Prostate gland (tissue), 2 donors: ENCODE measurements at regions not wholly inside any gene's neighbourhood (a gene's known extent, or its start where the extent isn't known, plus 50 kb on each side); places are given as distances from the start of the nearest gene placed in this dataset.

Source experiments
- DNase-seq: peaks from one replicate; pipeline ENCODE4 v3.0.0-alpha.2; 2019; ENCODE audit warnings: low spot score
- H3K27ac ChIP-seq, 2 donors: fragments of 200-600 bp; sonication (generic); 2 replicates each; pipeline ENCODE4 v1.5.1; 2017 to 2019
- H3K27me3 ChIP-seq: fragments of 200-600 bp; sonication (generic); replicated peaks from 2 replicates; pipeline ENCODE4 v1.5.1; 2019; ENCODE audit not compliant: insufficient read depth
- H3K36me3 ChIP-seq, 2 donors: fragments of 200-600 bp; sonication (generic); 1 replicate in 1 of 2; 2 replicates in 1 of 2; pipeline versions ENCODE4 v1.5.1 to v1.8.1; 2017 to 2019
- H3K4me1 ChIP-seq: fragments of 200-600 bp; sonication (generic); replicated peaks from 2 replicates; pipeline ENCODE4 v1.5.1; 2019
- H3K4me3 ChIP-seq, 2 donors: fragments of 200-600 bp; sonication (generic); 2 replicates each; pipeline ENCODE4 v1.5.1; 2017 to 2019
- H3K9me3 ChIP-seq: fragments of 200-600 bp; sonication (generic); 2 replicates; pipeline ENCODE4 v1.5.1; 2017
- POLR2A ChIP-seq: fragments of 450-650 bp; IDR thresholded peaks from one replicate; pipeline ENCODE4 v1.6.1; 2016; ENCODE audit warnings: antibody characterized with exemption, mild to moderate bottlenecking
- POLR2AphosphoS5 ChIP-seq: sonication (generic); formaldehyde crosslinking; IDR thresholded peaks from one replicate; pipeline ENCODE4 v1.6.1; 2017; ENCODE audit warnings: antibody characterized with exemption
- WGBS: methylation state at CpG from one replicate; pipeline ENCODE4 v1.1.5; 2018; 5-methylcytosine and 5-hydroxymethylcytosine counted together
- intact Hi-C: fragments of 100-400 bp; cut with DNase I; formaldehyde crosslinking; loops from one replicate; pipeline ENCODE4 v1.14.2; 2022
- TF ChIP-seq, protein P1 (sequence below), 4 experiments: fragments of 200-600 bp in 2 of 4; fragments of 450-650 bp in 2 of 4; sonication (generic) in 2 of 4; IDR thresholded peaks; 1 replicate in 3 of 4; 2 replicates in 1 of 4; pipeline ENCODE4 v1.5.1; 2016 to 2019; ENCODE audit warnings: antibody characterized with exemption in 4 of 4, mild to moderate bottlenecking in 2 of 4, moderate library complexity in 2 of 4

DNA sequence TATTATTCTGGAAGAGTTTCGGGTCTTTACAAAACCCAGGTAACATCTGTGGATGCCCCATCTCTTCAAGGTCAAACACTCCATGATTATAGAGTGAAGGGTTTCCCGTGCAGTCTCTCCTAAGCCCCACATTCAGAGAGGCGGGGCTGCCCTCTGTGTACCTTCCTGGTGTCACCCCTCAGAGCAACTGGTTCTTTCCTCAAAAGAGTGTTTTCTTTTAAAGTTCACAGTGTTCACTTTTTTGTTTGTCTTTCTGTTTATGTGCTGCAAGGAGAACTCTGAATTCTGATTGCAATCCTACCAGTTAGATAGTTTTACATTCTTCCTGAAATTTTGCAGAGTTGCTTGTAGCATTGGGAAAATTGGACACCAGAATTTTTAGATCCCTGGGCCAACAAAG is 190.2 kb downstream of the ADAMTS15 start:
- peak overlapping the region; percentile 32 to 60 for H3K27ac ChIP-seq
- H3K9me3 ChIP-seq, result no peaks in the 10 kb centered on the region
- peak; percentile 42 for DNase-seq
- TF ChIP-seq POLR2AphosphoS5 (peak; percentile 56), POLR2A (no peak)
- H3K36me3 ChIP-seq, result no peaks in the 10 kb centered on the region
- no peak overlapping the region for H3K4me3 ChIP-seq
- intact Hi-C loops, result loop anchor here (5.0 kb wide), 1 partner anchor 34 kb away; no protein-coding TSS in a partner anchor
- H3K4me1 ChIP-seq, result no peaks in the 10 kb centered on the region
- WGBS, result 50% methylated on average over 3 of the region's 3 CpGs
- H3K27me3 ChIP-seq, result no peaks in the 10 kb centered on the region

DNA sequence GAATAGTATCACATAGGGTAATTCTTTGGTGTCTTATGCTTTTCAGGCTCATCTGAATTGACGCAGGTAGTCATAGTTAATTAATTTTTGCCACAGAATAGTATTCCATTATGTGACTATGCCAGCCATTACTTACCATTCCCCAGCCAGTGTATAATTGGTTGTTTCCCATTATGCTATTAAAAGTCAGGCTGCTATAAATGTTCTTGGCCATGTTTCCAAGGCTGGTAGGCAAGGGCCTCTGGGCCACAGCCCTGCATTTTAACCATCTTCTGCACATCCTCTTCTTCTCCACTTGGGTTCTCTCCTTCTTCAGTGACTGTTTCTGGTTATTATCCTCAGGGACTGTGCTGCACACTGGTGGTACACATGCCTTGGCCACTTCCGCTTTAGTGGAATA is 190.9 kb downstream of the ADAMTS15 start:
- no peak for DNase-seq
- no peaks in the 10 kb centered on the region for H3K36me3 ChIP-seq
- no peaks in the 10 kb centered on the region for H3K9me3 ChIP-seq
- peak overlapping the region in 1 of 2 donors; percentile 0 for H3K27ac ChIP-seq
- TF ChIP-seq POLR2A (no peak), POLR2AphosphoS5 (no peak)
- TF ChIP-seq, protein P1, sequence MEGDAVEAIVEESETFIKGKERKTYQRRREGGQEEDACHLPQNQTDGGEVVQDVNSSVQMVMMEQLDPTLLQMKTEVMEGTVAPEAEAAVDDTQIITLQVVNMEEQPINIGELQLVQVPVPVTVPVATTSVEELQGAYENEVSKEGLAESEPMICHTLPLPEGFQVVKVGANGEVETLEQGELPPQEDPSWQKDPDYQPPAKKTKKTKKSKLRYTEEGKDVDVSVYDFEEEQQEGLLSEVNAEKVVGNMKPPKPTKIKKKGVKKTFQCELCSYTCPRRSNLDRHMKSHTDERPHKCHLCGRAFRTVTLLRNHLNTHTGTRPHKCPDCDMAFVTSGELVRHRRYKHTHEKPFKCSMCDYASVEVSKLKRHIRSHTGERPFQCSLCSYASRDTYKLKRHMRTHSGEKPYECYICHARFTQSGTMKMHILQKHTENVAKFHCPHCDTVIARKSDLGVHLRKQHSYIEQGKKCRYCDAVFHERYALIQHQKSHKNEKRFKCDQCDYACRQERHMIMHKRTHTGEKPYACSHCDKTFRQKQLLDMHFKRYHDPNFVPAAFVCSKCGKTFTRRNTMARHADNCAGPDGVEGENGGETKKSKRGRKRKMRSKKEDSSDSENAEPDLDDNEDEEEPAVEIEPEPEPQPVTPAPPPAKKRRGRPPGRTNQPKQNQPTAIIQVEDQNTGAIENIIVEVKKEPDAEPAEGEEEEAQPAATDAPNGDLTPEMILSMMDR (IDR thresholded peaks at IDR 0.05), result no peak
- H3K27me3 ChIP-seq, result no peaks in the 10 kb centered on the region
- H3K4me1 ChIP-seq, result no peaks in the 10 kb centered on the region
- intact Hi-C loops, result loop anchor here (5.0 kb wide), 1 partner anchor 33 kb away; no protein-coding TSS in a partner anchor
- 100% methylated on average over 2 of the region's 2 CpGs for WGBS
- H3K4me3 ChIP-seq, result no peak overlapping the region

DNA sequence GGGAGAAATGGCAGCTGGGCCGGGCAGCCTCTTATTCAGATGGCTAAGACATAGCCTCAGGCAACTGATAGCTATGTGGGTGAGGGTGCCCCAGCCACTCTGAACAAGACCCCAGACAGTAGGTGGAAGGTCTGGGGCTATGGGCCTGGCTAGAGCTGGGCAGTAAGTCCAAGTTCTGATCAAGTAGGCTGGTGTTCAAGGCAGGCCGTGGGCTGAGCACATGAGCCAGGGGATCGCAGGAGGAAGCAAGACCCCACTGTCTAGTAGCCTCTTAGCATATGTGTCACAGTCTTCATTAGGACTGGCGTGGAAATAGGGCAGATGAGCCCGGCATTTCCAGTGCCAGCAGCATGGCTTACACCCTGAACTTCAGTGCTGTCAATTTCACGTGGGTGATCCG is 192.1 kb downstream of the ADAMTS15 start:
- intact Hi-C loops, result no loop called here
- Histone ChIP-seq H3K36me3 (no peaks in the 10 kb centered on the region), H3K27me3 (no peaks in the 10 kb centered on the region), H3K4me1 (no peaks in the 10 kb centered on the region), H3K9me3 (no peaks in the 10 kb centered on the region), H3K27ac (no peak overlapping the region), H3K4me3 (no peak overlapping the region)
- TF ChIP-seq, protein P1 (IDR thresholded peaks at IDR 0.05), result no peak
- no peak for TF ChIP-seq POLR2AphosphoS5
- no peak for TF ChIP-seq POLR2A
- 92% methylated on average over 7 of the region's 7 CpGs for WGBS
- DNase-seq, result no peak

DNA sequence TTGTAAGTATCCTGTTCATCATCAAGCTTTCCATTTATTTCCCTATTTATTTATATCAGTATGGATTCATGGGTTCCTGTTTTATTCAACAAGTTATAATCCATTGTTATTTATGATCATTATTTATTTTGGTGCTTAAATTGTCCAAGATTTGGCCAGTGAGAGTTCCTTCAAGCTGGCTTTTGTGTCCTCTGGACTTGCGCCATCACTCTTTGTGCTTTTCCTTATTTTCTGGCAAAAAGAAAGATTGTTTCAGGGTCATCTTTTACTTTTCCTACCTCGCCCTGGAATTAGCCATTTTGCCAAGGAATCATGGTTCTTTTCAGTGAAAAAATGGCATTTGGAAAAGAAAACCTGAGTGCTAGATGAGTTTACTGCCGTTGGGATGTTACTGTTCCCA is 193.4 kb downstream of the ADAMTS15 start:
- Histone ChIP-seq H3K4me3 (no peak overlapping the region), H3K9me3 (no peaks in the 10 kb centered on the region), H3K27me3 (no peaks in the 10 kb centered on the region), H3K4me1 (no peaks in the 10 kb centered on the region), H3K27ac (no peak overlapping the region), H3K36me3 (no peaks in the 10 kb centered on the region)
- intact Hi-C loops, result no loop called here
- TF ChIP-seq POLR2A (no peak), POLR2AphosphoS5 (no peak)
- TF ChIP-seq, protein P1 (IDR thresholded peaks at IDR 0.05), result no peak
- DNase-seq, result no peak
- WGBS, result 75% methylated on average over 3 of the region's 3 CpGs

DNA sequence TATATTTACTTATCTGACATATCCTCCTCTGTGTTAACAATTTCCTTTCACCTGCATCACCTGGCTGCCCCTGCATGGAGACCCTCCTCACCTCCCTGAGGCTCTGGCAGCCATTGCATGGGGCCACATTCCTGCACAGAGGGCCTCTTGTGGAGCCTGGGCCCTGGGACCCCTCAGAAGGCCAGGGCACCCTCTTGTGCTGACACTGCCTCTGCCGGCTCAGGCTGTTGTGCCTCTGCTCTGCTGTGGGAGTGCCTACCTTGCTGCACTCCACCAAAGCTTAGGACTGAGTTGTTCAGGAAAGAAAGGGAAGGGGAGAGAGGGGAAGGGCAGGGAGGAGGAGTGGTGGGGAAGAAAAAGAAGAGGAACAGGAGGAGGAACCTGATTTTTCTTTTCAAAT is 194.5 kb downstream of the ADAMTS15 start:
- Histone ChIP-seq H3K36me3 (no peaks in the 10 kb centered on the region), H3K4me3 (no peak overlapping the region), H3K9me3 (no peaks in the 10 kb centered on the region), H3K27ac (no peak overlapping the region), H3K4me1 (no peaks in the 10 kb centered on the region), H3K27me3 (no peaks in the 10 kb centered on the region)
- 64% methylated on average over 1 of the region's 1 CpG for WGBS
- intact Hi-C loops, result no loop called here
- DNase-seq, result no peak
- TF ChIP-seq, protein P1 (IDR thresholded peaks at IDR 0.05), result no peak
- TF ChIP-seq POLR2A (no peak), POLR2AphosphoS5 (no peak)
